Adipocyte (in vitro differentiated cells): ENCODE measurements at regions not wholly inside any gene's neighbourhood (a gene's known extent, or its start where the extent isn't known, plus 50 kb on each side); places are given as distances from the start of the nearest gene placed in this dataset.
"Not testable (repeated sequence)": the region's sequence is repeated elsewhere in the genome, so short reads cannot be mapped to it uniquely, and the experiment has no call there.

Experiments
- DNase-seq: peaks from one replicate; pipeline ENCODE4 v3.0.0-alpha.2; 2015; ENCODE audit warnings: low read depth
- H3K27me3 ChIP-seq: replicated peaks from 2 replicates; pipeline ENCODE4 v1.7.0; 2013; ENCODE audit warnings: mild to moderate bottlenecking, low read length, moderate library complexity; ENCODE audit not compliant: control insufficient read depth, insufficient read depth
- H3K36me3 ChIP-seq: 2 replicates; pipeline ENCODE4 v1.7.0; 2013; ENCODE audit warnings: low read length, mild to moderate bottlenecking, moderate library complexity; ENCODE audit not compliant: control insufficient read depth, insufficient read depth, severe bottlenecking
- H3K4me1 ChIP-seq: 2 replicates; pipeline ENCODE4 v1.7.0; 2013; ENCODE audit warnings: mild to moderate bottlenecking, low read length, moderate library complexity; ENCODE audit not compliant: control insufficient read depth, insufficient read depth
- H3K4me3 ChIP-seq: 2 replicates; pipeline ENCODE4 v1.7.0; 2013; ENCODE audit warnings: mild to moderate bottlenecking, low read length, moderate library complexity
- H3K9ac ChIP-seq: 2 replicates; pipeline ENCODE4 v1.7.0; 2013; ENCODE audit warnings: mild to moderate bottlenecking, low read length, moderate library complexity
- H3K9me3 ChIP-seq: 2 replicates; pipeline ENCODE4 v1.7.0; 2013; ENCODE audit warnings: mild to moderate bottlenecking, low read length, moderate library complexity; ENCODE audit not compliant: control insufficient read depth

DNA sequence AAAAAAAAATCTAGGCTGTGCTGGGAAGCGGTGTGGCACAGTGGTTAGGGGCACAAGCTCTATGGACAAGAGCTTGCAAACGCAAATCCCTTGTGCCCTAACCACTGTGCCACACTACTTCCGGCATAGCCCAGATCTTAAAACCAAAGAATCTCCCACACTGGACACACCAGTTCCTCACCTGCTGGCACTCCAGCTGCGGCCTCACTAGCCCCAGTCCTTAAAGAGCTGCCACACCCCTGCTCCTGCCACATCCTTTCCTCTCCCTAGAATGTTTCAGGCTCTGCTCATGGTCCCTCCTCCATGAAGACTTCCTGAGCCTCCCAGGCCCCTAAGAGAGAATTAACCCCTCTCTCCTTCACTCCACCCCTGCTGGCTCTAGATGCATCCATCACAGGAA is 71.8 kb upstream of the SRSF6 start:
- Histone ChIP-seq H3K9me3 (no peaks in the 10 kb centered on the region), H3K4me1 (peaks cover 35% of the 10 kb centered on the region), H3K4me3 (no peak overlapping the region), H3K27me3 (no peaks in the 10 kb centered on the region), H3K36me3 (no peaks in the 10 kb centered on the region), H3K9ac (no peak overlapping the region)
- no peak for DNase-seq

DNA sequence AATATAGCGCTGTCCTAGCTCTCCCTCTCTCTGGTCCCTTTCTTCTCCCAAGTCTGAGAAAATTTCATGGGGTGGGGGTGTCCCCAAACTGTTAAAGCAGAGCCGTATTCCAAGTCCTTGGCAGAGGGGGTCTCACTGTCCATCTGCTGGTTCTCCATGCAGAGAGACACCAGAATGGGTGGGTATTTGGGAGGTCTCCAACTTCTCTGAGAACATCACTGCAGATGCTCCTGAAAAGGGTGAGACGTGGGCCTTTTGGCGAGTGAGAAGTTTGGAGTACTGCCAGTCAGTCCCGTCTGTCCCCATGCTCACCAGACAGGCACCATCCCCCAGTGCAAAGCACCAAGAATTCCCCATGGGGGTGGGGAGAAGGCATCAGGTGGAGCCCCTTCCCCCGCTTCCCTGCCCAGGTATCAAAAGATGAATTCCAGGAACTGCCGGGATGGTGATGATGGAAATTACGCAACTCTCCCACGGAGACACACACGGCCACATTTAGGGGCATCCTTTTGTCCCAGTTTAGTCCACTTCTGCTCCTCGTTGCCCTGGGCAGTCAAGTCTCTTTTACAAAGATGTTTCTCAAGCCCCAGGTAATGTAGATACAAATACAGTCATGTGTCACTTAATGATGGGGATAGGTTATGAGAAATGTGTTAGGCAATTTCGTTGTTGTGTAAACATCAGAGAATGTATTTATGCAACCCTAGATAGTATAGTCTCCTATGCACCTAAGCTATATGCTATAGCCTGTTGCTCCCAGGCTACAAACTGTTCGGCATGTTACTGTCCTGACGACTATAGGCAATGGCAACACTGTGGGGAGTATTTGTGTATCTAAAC is 73.4 kb upstream of the SRSF6 start:
- no peak overlapping the region for H3K4me3 ChIP-seq
- H3K27me3 ChIP-seq = no peaks in the 10 kb centered on the region
- no peak for DNase-seq
- no peaks in the 10 kb centered on the region for H3K36me3 ChIP-seq
- no peak overlapping the region for H3K9ac ChIP-seq
- no peaks in the 10 kb centered on the region for H3K9me3 ChIP-seq
- peaks cover 35% of the 10 kb centered on the region for H3K4me1 ChIP-seq

DNA sequence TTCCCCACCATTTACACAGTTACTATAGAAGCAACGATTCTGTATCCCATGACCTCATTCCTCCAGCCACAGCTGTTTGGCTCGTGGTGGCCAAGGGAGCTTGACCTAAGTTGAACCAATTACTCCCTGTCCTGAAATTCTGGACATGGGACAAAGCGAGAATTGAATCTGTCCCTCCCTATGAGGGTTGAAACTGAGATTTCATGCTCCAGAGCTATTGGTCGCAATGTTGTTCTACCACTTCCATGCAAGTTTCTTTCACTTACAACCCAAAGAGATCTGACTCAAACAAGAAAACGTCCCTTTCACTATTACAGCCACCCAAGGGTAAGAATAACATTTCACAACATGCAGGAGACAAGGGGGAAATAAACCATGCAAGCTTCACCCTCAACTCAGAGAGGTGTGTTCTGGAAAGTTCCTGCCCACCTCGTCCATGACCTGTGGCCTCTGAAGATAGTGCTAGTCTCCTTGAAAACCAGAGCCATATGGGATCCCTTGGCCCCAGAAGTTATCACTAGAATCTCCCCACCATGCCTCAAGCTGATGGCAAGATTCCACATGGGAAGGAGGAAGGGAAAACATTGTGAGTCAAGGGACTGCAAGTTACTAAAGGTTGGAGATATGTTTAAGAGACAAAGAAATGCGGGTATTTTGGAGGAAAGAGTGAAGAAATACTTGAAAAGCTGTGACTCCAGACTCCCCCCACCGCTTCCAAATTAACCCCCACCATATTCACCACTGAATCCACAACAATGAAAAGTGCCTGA is 74.5 kb upstream of the SRSF6 start:
- H3K36me3 ChIP-seq = no peaks in the 10 kb centered on the region
- DNase-seq = peak; percentile 26
- H3K4me3 ChIP-seq = peak overlapping the region; percentile 16
- no peaks in the 10 kb centered on the region for H3K27me3 ChIP-seq
- H3K9ac ChIP-seq = no peak overlapping the region
- H3K9me3 ChIP-seq = no peaks in the 10 kb centered on the region
- peaks cover 26% of the 10 kb centered on the region for H3K4me1 ChIP-seq

DNA sequence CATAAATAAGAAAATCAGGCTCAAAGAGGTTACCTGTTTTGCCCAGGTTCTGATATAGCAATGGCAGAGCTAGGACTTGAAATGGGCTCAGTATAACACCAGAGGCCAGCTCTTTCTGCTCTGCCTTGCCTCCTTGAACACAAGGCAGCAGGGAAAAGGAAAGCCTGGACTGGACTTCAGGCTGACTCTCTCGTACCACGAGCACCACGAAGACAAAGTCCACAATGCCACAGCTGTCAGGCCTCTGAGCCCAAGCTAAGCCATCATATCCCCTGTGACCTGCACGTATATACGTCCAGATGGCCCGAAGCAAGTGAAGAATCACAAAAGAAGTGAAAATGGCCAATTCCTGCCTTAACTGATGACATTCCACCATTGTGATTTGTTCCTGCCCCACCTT is 75.6 kb upstream of the SRSF6 start:
- DNase-seq, H3K27me3 ChIP-seq, H3K9me3 ChIP-seq, H3K4me3 ChIP-seq, H3K9ac ChIP-seq, H3K36me3 ChIP-seq: not testable (repeated sequence)
- peaks cover 26% of the 10 kb centered on the region for H3K4me1 ChIP-seq

DNA sequence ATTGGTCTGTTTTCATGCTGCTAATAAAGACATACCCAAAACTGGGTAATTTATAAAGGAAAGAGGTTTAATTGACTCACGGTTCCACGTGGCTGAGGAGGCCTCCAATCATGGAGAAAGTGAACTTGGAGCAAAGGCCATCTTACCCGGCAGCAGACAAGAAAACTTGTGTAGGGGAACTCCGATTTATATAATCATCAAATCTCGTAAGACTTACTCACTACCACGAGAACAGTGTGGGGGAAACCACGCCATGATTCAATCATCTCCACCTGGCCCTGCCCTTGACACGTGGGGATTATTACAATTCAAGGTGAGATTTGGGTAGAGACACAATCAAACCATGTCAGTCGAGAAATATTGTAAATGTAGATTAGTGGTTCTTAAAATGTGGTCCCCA is 76.2 kb upstream of the SRSF6 start:
- H3K27me3 ChIP-seq, H3K36me3 ChIP-seq, DNase-seq, H3K9me3 ChIP-seq, H3K4me3 ChIP-seq, H3K9ac ChIP-seq: not testable (repeated sequence)
- H3K4me1 ChIP-seq = peaks cover 26% of the 10 kb centered on the region

DNA sequence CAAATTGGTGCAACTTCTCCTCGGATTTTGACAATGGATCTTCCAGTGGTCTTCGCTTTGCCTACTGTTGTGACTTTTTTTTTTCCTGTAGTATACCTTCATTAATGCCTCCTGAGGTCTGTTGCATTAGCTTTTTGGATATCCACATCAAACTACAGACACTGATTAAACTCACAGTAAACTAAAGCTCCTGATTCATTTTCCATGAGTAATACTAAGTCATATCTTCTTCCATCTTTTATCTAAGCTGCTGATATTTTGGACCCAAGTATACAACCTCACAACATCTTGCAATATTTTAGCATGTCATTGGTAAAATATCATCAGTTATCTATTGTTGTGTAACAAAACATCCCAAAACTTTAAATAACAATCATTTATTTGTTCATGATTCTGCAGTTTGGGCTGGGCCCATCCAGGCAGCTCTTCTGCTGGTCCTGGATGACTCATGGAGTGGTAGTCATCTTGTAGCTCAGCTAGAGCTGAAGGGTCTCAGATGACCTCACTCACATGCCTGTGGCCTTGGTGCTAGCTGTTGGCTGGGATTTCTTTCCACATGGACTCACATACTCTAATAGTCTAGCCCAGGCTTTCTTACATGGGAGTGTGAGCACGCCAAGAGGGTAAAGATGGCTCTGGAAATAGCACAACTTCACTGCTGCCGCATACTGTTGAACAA is 78.3 kb upstream of the SRSF6 start:
- Histone ChIP-seq H3K9ac (no peak overlapping the region), H3K36me3 (no peaks in the 10 kb centered on the region), H3K27me3 (no peaks in the 10 kb centered on the region), H3K4me3 (no peak overlapping the region), H3K4me1 (peaks cover 27% of the 10 kb centered on the region), H3K9me3 (no peaks in the 10 kb centered on the region)
- peak; percentile 29 for DNase-seq

DNA sequence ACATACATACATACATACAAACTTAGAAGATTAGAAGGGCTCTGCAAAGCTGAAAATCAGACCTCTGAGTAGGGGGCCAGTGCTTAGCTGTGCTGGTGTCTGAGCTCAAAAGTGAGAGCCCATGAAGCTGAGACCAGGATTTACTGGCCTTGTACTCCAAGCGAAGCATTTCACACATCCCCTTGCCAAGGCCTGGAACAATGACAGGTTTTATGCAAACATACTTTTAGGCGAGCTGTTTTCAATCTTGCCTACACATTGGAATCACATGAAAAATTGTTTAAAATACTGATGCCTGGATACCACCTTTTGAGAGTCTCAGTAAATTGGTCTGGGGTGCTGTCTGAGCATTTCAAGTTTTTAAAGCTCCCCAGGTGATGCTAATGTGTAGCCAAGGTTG is 80.9 kb upstream of the SRSF6 start:
- Histone ChIP-seq H3K36me3 (no peaks in the 10 kb centered on the region), H3K27me3 (no peaks in the 10 kb centered on the region), H3K4me3 (no peak overlapping the region), H3K4me1 (peaks cover 9% of the 10 kb centered on the region), H3K9ac (no peak overlapping the region), H3K9me3 (no peaks in the 10 kb centered on the region)
- DNase-seq = no peak

DNA sequence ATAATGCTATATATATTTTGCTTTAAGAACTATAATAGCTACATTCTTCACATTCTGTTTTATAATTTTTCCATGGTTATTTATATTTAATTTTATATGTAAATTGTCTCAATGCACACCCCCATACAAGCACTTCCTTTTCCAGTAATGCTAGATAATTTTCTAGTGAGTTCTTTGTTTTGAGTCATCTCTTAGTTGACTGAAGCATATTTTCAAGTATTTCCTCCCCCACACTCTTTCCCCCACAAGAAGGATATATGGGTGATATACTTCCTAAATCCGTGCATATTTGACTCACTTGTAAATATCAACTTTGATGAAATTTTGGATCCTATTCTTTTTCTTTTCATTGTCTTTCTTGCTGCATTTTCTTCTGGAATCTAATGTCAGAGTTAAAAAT is 82.1 kb upstream of the SRSF6 start:
- Histone ChIP-seq H3K27me3 (no peaks in the 10 kb centered on the region), H3K9me3 (no peaks in the 10 kb centered on the region), H3K9ac (no peak overlapping the region), H3K4me3 (no peak overlapping the region), H3K4me1 (peaks cover 9% of the 10 kb centered on the region), H3K36me3 (no peaks in the 10 kb centered on the region)
- DNase-seq = peak; percentile 22

DNA sequence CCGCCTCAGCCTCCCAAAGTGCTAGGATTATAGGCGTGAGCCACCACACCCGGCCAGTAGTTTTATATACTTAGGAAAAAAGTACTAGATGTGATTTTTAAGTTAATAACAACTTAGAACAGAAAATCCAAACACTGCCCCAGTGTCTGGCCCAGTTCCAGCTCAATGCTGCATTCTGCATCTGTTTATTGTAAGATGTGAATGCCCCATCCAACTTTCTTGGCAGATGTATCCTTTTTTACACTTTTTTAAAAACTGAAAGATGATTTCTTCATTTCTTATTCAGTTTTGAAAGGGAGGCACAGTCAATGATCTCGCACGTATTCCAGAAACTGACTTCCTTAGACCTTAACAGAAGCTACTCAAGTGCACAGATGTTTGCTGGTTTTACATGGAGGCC is 85.6 kb upstream of the SRSF6 start:
- Histone ChIP-seq H3K9ac (no peak overlapping the region), H3K4me3 (no peak overlapping the region), H3K9me3 (no peaks in the 10 kb centered on the region), H3K27me3 (no peaks in the 10 kb centered on the region), H3K36me3 (no peaks in the 10 kb centered on the region), H3K4me1 (peaks cover 2% of the 10 kb centered on the region)
- DNase-seq = peak; percentile 51

DNA sequence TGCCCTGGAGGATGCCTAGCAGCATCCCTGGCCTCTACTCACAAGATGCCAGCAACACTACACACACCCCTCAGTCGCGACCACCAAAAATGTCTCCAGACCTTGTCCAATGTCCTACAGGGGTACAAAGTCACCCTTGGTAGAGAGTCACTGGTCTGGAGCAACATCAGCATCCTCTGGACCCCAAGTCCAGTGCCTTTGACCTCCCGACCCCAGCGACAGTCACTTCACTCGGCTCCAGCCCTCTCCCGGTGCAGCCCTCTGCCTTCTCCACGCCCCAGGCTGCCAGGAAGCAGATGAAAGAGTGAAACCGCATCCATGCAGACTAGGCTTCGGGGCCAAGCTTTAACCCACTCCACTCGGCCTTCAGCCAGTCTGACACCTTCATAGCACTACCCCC is 92.0 kb upstream of the SRSF6 start:
- no peaks in the 10 kb centered on the region for H3K36me3 ChIP-seq
- no peaks in the 10 kb centered on the region for H3K9me3 ChIP-seq
- no peak overlapping the region for H3K4me3 ChIP-seq
- DNase-seq = no peak
- no peaks in the 10 kb centered on the region for H3K27me3 ChIP-seq
- H3K4me1 ChIP-seq = no peaks in the 10 kb centered on the region
- H3K9ac ChIP-seq = no peak overlapping the region

DNA sequence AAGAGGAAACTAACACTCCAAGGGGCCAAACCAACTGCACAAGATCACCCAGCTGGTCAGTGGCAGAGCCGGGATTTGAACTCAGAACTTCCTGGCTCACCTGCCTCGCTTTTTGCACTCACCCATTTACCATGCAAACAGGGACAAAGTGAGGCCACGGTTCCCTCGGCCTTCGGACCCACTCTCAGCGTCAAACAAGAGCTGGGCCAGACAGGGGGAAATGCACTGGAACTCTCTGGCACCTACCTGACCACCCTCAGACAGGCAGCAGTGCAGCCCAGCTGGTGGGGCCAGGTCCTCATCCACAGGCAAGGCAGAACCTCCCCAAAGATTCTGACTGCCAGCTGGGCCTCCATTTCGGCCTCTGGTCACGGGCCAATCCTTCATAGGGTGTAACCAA is 93.7 kb upstream of the SRSF6 start:
- Histone ChIP-seq H3K9ac (no peak overlapping the region), H3K4me3 (no peak overlapping the region), H3K36me3 (no peaks in the 10 kb centered on the region), H3K4me1 (no peaks in the 10 kb centered on the region), H3K27me3 (no peaks in the 10 kb centered on the region), H3K9me3 (no peaks in the 10 kb centered on the region)
- no peak for DNase-seq
